NCI-H748 (cell line): ENCODE measurements at regions not wholly inside any gene's neighbourhood (a gene's known extent, or its start where the extent isn't known, plus 50 kb on each side); places are given as distances from the start of the nearest gene placed in this dataset.
"Not testable (repeated sequence)": the region's sequence is repeated elsewhere in the genome, so short reads cannot be mapped to it uniquely, and the experiment has no call there.

Experiments used
- DNase-seq: peaks from one replicate; lab custom pipeline; 2025; ENCODE audit not compliant: unreplicated experiment; lab: John Stamatoyannopoulos, UW

DNA sequence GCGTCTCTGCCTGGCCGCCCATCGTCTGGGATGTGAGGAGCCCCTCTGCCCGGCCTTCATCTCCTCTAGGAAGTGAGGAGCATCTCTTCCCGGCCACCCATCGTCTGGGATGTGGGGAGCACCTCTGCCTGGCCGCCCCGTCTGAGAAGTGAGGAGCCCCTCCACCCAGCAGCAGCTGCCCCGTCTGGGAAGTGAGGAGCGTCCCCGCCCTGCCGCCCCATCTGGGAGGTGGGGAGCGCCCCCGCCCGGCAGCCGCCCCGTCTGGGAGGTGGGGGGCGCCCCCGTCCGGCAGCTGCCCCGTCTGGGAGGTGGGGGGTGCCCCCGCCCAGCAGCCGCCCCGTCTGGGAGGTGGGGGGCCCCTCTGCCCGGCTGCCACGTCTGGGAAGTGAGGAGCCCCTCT is 153.7 kb upstream of the MYRIP start:
- DNase-seq = not testable (repeated sequence)

DNA sequence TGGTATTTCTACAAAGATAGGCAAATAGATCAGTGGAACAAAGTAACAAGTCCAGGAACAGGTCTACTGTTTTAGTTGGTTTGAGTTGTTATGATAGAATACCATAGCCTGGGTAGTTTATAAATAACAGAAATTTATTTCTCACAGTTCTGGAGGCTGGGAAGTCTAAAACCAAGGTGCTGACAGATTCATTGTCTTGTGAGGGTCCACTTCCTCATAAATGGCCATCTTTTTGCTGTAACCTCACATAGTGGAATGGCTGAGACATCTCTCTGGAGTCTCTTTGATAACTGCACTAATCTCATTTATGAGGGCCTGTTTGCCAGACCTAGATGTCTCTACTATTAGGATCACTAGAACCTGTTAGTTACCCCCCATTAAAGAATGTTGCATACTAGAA is 152.3 kb upstream of the MYRIP start:
- DNase-seq = no peak

DNA sequence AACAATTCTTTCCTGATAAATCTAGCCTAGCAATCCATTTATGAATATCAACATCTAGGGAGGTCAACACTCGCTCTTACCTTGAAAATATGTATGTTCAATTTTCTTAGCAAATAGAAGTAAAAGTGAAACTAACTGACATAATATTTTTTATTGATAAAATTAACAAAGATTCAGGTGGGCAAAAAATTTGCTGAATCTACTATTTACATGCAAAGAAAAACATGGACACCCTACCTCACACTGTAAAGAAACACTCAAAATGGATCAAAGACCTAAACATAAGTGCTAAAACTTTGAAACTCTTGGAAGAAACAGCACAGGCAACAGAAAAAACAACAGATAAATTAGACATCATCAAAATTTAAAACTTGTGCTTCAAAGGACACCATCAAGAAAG is 151.6 kb upstream of the MYRIP start:
- DNase-seq = no peak

DNA sequence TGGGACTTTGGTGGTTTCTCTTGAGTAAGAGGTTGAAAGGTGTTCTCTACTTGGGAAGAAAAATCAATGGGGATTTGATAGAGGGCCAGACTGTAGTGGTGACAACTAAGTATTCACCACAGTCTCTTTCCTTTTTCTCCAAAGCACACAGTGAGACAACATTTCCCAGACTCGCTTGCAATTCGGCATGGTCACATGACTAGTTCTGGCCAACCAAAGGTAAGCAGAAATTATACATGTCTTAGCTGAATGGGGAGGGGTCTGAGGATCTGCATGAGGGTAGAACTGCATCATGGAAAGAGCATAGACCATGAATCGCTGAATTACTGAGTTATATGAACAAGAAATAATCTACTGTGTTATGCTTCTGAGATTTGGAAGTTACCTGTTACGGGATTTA is 144.5 kb upstream of the MYRIP start:
- no peak for DNase-seq

DNA sequence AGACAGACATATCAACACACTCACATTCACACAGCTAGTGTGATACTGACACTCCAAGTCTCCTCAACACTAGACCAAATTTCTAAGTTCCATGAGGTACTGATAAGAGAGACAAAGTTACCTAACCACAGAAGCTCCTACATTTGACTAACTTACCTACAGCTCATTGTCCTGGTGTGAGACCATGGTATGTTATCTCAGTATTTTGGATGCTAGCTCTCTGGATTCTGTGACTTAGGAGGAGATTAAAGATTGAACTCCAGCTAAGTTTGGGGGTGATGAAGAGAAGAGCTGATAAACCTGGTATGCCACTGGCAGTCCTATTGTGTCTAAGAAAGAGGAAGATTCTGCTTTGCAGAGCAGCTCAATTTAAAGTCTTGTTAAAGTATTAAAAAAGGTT is 144.0 kb upstream of the MYRIP start:
- DNase-seq = no peak

DNA sequence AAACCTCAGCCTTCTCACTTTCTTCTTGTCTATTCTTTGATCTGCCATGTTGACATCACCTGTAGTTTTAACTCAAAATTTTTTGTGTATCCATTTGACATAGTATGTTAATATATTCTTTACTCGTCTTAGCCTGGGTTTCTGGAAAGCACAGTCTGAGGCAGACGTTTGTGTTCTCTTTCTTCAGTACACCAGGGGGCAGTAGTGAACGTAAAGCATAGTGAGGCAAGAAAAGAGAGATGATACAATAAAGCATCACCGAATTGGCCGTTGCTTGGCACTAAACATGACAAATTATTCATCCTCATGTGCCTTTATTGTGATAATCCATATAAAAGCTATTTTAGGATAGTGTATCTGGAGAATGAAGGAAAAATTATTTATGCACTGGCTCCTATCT is 141.0 kb upstream of the MYRIP start:
- DNase-seq = peak; percentile 49

DNA sequence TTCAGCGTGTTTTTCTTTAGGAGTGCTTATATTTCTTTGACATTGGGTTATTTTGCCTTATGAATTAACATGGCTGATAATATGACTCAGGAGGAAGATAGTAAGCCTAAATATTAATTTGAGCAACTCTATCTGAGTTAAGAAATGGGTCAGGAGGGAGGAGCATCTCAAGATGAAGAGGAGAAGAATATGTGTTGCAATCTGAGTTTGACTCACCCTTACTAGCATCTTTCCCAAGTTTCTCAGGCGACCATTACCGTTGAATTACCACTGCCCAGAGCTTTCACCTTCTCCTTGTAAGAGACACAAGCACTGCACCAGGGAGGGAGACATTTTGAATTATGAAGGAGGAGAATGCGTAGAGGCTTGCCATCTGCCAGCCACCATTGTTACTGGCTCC is 138.3 kb upstream of the MYRIP start:
- DNase-seq = no peak

DNA sequence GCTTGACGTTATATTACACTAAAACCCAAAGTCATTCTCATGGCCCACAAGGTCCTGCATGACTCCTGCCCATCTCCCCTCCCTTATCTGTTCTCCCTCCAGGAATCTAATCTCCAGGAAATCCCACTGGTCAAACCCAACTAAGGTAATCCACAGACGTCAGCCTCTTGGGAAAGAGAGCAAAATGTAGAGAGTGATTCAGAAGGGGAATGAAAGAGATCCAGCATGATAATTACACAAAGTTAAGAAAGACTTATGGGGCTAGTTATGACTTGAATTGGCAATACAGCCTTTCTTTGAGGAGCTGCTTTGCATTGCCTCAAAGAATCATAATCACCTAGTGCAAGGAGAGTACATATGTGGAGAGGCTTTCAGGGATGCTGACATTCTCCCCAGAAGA is 137.8 kb upstream of the MYRIP start:
- no peak for DNase-seq

DNA sequence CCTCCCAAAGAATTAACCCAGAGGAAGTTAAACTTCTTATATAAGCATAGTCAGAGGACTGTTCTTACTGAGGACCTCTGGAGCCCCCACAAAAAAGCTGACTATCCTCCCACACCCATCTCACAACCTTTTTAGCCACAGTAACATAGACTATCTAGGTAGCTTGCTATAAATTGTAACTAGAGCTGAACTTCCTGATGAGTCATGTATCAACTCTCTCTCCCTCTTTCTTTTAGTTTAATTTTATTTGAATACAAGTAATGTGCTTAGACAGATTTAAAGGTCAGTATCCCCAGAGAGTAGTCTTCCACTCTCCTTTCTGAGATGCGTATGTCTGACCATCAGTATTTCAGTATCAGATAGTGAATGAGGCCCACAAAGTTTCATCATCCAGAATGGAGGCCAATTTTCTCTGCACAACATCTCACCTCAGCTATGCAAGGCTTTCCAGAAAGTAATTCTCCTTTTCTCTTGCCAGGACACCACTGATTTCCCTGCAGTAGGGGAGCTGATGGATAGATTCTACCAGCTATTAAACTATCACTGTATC is 104.0 kb upstream of the MYRIP start:
- DNase-seq = no peak

DNA sequence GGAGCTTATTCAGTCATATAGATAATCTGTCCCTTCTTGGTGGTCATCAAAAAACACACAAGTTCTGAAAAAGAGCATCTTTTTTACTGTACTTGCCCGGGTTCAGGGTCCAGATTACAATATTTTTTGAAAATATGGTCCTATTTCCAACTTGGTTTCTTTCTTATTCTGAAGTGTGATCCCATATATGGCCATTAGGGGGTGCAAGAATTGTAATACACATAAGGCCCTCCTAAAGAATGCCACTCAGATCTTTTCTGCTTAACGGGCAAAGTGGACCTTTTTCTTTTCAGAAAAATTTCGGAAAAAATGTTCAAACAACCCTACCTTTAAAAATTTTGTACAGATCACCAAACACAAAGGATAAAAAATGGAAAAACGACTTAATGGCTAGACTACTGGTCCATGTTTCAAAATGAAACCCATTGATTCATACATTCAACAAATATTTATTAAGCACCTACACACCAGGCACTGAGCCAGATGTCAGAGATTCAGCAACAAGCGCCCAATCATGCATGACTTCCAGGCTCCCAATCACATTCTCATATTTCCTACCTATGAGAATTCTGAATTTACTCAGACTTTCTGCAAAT is 102.0 kb upstream of the MYRIP start:
- DNase-seq = peak; percentile 27

DNA sequence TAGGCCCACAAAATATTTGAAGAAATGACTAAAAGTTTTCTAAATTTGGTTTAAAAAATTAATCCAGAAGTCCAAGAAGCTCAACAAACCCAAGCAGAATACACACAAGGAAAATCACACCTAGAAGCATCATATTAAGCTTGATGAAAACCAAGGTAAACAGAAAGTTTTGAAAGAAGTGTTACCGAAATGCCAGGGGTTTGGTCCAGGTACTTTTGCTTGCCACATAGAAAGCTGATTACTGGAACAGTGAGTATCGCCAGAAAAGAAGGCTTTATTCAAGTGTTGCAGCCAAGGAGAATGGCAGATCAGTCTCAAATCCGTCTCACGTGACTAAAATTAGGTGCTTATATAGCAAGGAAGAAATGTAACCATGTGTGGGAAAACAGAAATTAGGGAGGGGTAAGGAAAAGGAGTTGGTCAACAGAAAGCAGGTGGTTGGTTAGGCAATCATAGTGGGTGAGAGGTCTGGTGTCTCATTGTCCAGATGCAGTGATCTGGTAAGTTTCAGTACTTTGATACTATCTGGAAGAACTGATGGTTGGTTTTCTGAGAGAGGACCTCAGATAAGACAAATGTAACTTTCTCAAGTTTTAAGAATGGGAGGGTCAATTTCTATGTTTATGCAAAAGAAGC is 96.9 kb upstream of the MYRIP start:
- DNase-seq = no peak

DNA sequence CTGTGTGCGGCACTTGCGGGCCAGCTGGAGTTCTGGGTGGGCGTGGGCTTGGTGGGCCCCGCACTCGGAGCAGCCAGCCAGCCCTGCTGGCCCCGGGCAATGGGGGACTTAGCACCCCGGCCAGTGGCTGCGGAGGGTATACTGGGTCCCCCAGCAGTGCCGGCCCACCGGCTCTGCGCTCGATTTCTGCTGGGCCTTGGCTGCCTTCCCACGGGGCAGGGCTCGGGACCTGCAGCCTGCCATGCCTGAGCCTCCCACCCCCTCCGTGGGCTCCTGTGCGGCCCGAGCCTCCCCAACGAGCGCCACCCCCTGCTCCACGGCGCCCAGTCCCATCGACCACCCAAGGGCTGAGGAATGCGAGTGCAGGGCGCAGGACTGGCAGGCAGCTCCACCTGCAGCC is 96.1 kb upstream of the MYRIP start:
- DNase-seq = not testable (repeated sequence)

DNA sequence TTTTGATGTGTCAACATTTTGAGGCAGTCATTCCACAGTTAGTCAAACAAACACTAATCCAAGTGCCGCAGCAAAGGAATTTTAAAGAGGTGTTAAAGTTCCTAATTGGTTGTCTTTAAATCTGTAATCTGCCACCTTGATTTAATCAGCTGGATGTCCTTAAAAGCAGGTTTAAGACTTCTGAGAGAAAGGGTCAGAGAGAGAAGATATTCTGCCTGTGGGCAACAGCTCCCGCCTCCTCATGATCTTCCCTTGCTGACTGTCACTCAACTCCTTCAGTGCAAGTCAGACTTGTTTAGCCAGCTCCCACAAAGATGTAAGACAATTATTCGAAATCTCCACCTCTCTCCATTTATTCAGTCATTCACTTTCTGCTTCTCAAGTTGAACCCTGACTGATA is 92.6 kb upstream of the MYRIP start:
- no peak for DNase-seq

DNA sequence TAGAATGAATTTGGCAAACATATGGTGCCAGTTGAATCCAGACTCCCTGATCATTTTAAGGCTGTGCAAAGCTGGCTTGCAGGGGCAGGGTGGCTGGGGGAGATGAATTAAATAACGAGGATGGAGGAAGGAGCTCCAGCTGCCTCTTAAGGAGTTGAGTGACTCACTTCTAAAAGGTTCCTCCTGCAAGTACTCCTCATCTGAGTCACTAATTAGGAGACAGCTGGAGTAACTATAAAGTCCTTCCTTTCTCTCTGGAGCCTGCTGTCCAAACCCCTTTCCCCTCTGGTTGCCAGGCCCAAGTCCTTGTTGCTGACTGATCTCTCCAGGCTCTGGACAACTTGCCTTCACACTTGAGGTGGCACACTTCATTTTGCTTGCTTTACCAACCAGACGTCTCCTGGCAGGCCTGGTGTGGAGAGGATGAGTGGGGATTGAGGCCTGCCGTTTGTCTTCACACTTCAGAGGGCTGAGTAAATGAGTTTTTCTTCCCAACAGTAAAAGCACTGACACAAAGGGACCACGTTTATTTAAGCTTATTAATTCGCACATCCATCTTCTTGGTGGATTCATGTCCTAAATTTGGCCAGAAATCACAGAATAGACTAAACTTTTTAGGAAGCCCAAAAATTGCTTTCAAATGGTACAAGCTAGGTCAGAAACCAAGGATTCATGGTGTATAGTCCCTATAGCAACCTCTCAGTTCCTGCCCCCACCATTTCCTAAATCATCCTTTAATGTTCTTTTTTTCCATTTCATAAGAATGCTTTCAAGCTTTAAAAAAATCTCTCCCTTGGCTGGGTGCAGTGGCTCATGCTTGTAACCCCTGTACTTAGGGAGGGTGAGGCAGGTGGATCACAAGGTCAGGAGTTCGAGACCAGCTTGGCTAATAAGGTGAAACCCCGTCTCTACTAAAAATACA is 90.5 kb upstream of the MYRIP start:
- no peak for DNase-seq

DNA sequence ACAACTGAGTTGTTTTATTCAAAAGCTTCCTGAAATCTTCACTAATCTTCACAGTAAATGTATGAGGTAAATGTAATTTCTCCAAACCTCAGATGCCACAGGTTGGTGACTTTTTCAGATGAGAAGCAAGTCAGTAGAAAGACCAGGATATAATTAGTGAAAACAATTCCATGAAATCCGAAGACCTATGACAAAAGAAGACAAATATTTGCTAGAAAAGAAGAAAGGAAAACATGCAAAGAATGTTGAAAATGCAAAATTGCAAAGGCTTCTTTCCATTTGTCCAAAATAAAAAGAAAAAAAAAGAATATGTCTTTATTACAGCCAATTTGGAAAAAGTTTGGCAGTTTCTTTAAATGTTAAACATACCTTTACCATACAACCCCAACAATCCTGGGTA is 88.3 kb upstream of the MYRIP start:
- no peak for DNase-seq

DNA sequence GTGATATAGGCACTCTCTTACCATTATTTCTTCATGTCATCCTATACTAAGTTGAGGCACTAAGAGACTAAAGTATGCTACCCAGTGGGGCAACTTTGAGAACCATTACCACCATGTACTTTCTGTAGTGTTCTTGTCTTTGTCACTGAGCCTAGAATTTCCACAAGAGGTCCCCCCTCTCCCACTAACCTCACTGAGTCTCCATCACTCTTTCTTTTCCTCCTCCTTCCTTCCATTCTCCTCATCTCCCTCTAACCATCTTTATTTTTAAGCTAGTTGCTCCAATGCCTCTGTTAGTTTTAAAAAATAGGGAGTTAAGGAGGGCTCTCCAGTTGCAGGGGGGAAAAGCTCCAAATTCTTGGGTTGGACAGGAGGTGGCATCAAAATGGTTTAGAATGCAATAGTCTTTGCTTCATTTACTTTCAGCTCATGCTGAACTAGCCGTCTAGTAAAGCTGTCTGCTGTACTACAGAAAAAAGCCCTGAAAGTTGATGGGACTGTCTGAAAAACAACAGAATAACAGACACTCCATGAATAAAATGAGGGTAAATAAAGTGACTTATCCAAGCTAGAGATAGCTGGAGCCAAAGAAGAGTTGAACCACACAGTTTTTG is 85.1 kb upstream of the MYRIP start:
- no peak for DNase-seq

DNA sequence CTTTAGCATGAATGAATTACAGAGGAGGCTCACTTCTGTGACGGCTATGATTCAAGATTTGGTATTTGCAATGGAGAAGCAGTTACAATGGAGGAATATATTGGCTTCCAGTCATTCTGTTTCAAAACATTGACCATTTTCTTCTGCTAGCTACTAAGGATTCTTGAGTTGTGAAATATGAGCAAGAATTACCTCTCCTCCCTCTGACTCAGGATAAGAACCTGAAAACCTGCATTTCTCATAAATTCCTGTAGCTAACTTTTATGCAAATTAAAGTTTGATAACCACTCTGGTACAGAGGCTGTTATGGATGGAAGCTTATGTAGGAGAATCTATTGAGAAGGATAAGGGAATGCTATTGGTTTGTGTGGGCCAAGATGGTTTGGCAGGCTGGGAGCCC is 84.1 kb upstream of the MYRIP start:
- DNase-seq = no peak

DNA sequence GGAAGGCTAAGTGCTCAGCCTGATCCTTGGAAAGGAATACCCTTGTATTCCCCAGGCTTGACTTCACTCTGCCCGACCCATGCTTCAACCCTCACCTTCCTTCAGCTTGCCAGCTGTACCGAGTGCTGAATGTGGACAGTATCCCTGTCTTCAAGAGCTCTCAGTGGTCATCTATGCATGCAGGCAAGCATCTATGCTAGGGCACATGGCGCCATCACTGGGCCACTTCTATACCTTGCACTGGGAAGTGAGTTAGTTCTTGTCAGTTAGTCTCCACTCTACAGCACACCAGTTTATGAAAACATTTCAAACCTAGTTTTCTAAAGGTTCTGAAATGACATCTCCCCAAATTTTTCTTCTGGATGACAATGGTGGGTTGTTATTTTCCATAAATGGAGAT is 82.0 kb upstream of the MYRIP start:
- DNase-seq = no peak

DNA sequence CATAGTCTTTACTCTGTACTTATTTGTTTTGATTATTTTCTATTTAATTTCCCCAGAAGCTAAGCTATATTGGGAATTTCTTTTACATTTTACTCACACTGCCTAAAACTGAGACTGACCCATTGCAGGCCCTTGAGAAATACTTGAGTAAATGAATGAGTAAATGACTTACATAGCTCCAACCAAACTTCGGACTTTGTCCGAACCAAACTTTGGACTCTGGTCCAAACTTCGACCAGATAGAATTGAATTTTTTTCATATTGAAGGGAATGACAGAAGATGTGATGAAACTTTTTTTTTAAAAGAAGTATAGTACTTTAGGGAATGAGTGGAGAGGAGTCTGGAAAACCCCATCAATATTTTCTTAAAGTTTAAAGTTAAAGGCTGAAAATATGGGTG is 75.6 kb upstream of the MYRIP start:
- DNase-seq = no peak

DNA sequence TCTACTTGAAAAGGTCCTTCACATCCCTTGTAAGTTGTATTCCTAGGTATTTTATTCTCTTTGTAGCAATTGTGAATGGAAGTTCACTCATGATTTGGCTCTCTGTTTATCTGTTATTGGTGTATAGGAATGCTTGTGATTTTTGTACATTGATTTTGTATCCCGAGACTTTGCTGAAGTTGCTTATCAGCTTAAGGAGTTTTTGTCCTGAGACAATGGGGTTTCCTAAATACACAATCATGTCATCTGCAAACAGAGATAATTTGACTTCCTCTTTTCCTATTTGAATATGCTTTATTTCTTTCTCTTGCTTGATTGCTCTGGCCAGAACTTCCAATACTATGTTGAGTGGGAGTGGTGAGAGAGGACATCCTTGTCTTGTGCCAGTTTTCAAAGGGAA is 69.8 kb upstream of the MYRIP start:
- DNase-seq = not testable (repeated sequence)

DNA sequence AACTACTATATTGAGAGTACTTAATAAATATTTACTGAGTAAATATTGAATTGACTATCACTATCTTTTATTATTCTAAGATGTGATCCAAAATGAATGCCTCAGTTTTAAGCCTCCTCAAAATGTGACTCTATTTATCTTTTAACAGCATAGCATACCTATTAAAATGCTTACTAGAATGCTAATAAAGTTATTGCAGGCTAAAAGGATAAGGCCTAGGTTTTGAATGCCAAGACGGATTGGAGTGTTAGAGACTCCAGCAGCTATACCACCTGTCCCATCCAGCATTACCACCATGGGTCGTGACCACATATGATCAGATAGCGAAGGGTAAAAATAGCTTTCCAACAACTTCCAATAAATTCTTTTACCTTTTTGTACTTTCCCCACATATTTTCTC is 64.7 kb upstream of the MYRIP start:
- no peak for DNase-seq

DNA sequence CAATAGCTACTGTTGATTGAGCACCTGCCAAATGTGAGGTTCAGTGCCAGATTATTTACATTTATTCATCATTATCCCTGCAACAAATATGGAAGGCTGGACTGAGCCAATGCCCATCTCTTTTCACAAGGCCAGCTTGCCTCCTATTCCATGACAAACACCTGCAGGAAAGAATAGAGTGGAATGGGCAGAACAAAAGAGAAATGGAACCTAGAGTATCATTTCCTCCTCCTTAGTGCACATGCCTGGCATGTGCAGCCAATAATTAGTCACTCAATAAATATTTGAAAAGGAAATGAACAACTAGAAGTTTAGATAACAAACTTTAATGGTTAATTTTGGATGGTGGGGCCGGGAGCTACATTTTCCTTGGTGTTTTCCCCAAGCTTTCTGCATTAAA is 61.4 kb upstream of the MYRIP start:
- peak; percentile 35 for DNase-seq
